Spinal cord (tissue), 9 donors: ENCODE measurements at regions not wholly inside any gene's neighbourhood (a gene's known extent, or its start where the extent isn't known, plus 50 kb on each side); places are given as distances from the start of the nearest gene placed in this dataset.

ENCODE experiments used
- DNase-seq, 6 donors: peaks; one replicate each; pipeline versions ENCODE4 v3.0.0 to v3.0.0-alpha.2; 2013 to 2015; ENCODE audit warnings: low spot score in 6 of 6, low read depth in 4 of 6
- H3K27ac ChIP-seq: one replicate; pipeline ENCODE4 v1.5.1; 2013; ENCODE audit warnings: low read depth, low read length, control low read depth
- H3K27me3 ChIP-seq: one replicate; pipeline ENCODE4 v1.6.1; 2013; ENCODE audit warnings: low read length; ENCODE audit not compliant: control insufficient read depth, insufficient read depth
- H3K36me3 ChIP-seq: one replicate; pipeline ENCODE4 v1.6.1; 2013; ENCODE audit warnings: low read length; ENCODE audit not compliant: control insufficient read depth, insufficient read depth
- H3K4me1 ChIP-seq: one replicate; pipeline ENCODE4 v1.6.1; 2013; ENCODE audit warnings: low read length; ENCODE audit not compliant: control insufficient read depth, insufficient read depth
- H3K4me3 ChIP-seq: one replicate; pipeline ENCODE4 v1.5.1; 2013; ENCODE audit warnings: low read depth, low read length, control low read depth
- H3K9me3 ChIP-seq: one replicate; pipeline ENCODE4 v1.6.1; 2013; ENCODE audit warnings: low read length; ENCODE audit not compliant: control insufficient read depth, insufficient read depth
- WGBS: methylation state at CpG from one replicate; pipeline ENCODE4 v1.1.5; 2013; ENCODE audit warnings: missing lambda C conversion rate; ENCODE audit not compliant: insufficient coverage; 5-methylcytosine and 5-hydroxymethylcytosine counted together
- donor health status: healthy.

DNA sequence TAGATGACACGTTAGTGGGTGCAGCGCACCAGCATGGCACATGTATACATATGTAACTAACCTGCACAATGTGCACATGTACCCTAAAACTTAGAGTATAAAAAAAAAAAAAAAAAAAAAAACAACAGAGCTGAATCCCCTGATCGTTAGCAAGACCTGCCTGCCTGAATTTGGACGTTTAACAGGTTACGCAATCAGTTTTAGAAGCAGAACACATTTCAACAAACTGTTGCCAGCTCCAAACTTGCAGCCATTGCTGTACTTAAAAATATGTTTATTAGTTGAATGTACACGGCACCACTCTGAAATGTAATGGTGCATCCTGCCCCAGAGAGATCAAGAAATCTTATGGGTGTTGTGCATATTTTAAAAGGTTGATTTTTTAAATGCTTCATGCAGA is 680.0 kb downstream of the TLE4 start:
- no peaks in the 10 kb centered on the region for H3K4me1 ChIP-seq
- H3K27ac ChIP-seq, result no peak overlapping the region
- H3K36me3 ChIP-seq, result no peaks in the 10 kb centered on the region
- no peak overlapping the region for H3K4me3 ChIP-seq
- WGBS, result no CpG with 5 or more reads among the region's 6 CpGs
- H3K9me3 ChIP-seq, result no peaks in the 10 kb centered on the region
- no peaks in the 10 kb centered on the region for H3K27me3 ChIP-seq
- DNase-seq, result no peak

- no peak overlapping the region for H3K27ac ChIP-seq
- no peaks in the 10 kb centered on the region for H3K36me3 ChIP-seq
- DNase-seq, result no peak
- H3K27me3 ChIP-seq, result no peaks in the 10 kb centered on the region
- H3K9me3 ChIP-seq, result peaks cover 2% of the 10 kb centered on the region
- no peak overlapping the region for H3K4me3 ChIP-seq
- H3K4me1 ChIP-seq, result no peaks in the 10 kb centered on the region
- 88% methylated on average over 1 of the region's 2 CpGs for WGBS
Observed at GRCh38 chr9:80242022-80242421, 670.3 kb downstream of the TLE4 start.

- no peak for DNase-seq
- no peaks in the 10 kb centered on the region for H3K36me3 ChIP-seq
- no peaks in the 10 kb centered on the region for H3K27me3 ChIP-seq
- H3K4me3 ChIP-seq, result no peak overlapping the region
- no peaks in the 10 kb centered on the region for H3K4me1 ChIP-seq
- no CpG with 5 or more reads among the region's 1 CpG for WGBS
- H3K9me3 ChIP-seq, result peaks cover 2% of the 10 kb centered on the region
- no peak overlapping the region for H3K27ac ChIP-seq
Observed at GRCh38 chr9:80235752-80236151, 664.0 kb downstream of the TLE4 start.

DNA sequence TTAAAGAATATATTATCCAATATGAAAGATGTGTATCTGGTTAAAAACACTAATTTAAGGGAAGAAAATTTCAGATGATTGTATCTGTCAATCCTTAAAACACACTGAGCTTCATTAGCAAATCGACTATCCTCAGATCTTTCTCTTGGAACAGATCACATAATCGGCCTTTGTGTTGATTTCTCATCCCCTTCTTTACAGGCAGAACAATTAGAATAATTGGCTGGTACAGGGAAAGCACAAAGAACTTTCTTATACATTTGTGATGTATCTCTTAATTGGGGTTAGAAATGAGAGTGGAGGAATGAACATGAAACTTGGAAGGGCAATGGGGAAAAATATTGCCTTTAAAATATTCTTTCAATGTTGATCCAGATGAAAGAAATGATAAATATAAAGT is 662.1 kb downstream of the TLE4 start:
- Histone ChIP-seq H3K36me3 (no peaks in the 10 kb centered on the region), H3K27ac (no peak overlapping the region), H3K27me3 (no peaks in the 10 kb centered on the region), H3K4me1 (no peaks in the 10 kb centered on the region), H3K4me3 (no peak overlapping the region), H3K9me3 (peaks cover 2% of the 10 kb centered on the region)
- peak in 2 of 6 donors; percentile 3 to 6 for DNase-seq
- no CpG with 5 or more reads among the region's 2 CpGs for WGBS

DNA sequence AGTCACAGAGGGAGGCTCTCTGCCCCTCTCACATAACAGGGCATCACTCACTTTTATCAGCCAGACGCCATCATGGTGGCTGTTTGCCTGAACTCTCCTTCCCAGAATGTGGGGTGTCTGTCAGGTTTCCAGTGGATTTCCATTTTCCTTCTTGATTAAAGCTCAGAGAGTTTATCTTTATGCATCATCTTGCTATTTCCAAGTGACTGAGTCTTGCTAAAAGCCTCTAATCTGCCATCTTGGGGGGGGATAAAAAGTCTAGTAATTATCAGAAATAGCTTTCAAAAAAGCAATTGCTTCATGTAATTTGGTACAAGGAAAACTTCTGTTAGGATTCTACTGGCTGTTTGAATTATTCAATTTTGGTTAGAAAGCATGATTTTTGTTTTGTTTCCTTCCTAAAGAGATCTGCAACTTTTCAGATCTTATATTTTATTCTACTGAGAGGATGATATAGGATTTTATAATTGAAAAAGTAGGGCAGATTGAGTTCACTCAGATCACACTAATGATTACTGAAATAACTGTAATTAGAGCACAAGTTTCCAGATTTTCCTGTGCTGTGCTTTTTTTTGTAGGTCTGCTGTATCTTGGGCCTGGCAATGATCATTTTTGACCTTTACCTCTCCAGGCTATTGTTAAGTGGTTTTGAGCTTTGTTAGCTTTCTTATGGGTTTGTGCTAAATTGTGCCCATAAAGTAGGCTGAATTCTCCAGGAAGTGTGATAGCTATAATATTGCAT is 661.5 kb downstream of the TLE4 start:
- no peaks in the 10 kb centered on the region for H3K27me3 ChIP-seq
- DNase-seq, result peak in 1 of 6 donors; percentile 11
- no peak overlapping the region for H3K4me3 ChIP-seq
- H3K9me3 ChIP-seq, result peaks cover 2% of the 10 kb centered on the region
- H3K27ac ChIP-seq, result no peak overlapping the region
- H3K36me3 ChIP-seq, result no peaks in the 10 kb centered on the region
- H3K4me1 ChIP-seq, result no peaks in the 10 kb centered on the region
- no CpG with 5 or more reads among the region's 1 CpG for WGBS

- Histone ChIP-seq H3K27ac (no peak overlapping the region), H3K9me3 (peaks cover 2% of the 10 kb centered on the region), H3K4me1 (no peaks in the 10 kb centered on the region), H3K4me3 (no peak overlapping the region), H3K27me3 (no peaks in the 10 kb centered on the region), H3K36me3 (no peaks in the 10 kb centered on the region)
- no peak for DNase-seq
- 88% methylated on average over 7 of the region's 7 CpGs for WGBS
Observed at GRCh38 chr9:80231318-80232236, 659.8 kb downstream of the TLE4 start.

GRCh38 chr9:80223897-80224296 is 652.1 kb downstream of the TLE4 start:
- 100% methylated on average over 1 of the region's 1 CpG for WGBS
- Histone ChIP-seq H3K36me3 (no peaks in the 10 kb centered on the region), H3K27ac (no peak overlapping the region), H3K27me3 (no peaks in the 10 kb centered on the region), H3K4me3 (no peak overlapping the region), H3K4me1 (no peaks in the 10 kb centered on the region), H3K9me3 (peaks cover 2% of the 10 kb centered on the region)
- no peak for DNase-seq

GRCh38 chr9:80222466-80223169 is 650.9 kb downstream of the TLE4 start:
- Histone ChIP-seq H3K27ac (no peak overlapping the region), H3K4me3 (no peak overlapping the region), H3K27me3 (no peaks in the 10 kb centered on the region), H3K4me1 (no peaks in the 10 kb centered on the region), H3K9me3 (no peaks in the 10 kb centered on the region), H3K36me3 (no peaks in the 10 kb centered on the region)
- WGBS, result 100% methylated on average over 1 of the region's 3 CpGs
- DNase-seq, result no peak

- no peaks in the 10 kb centered on the region for H3K36me3 ChIP-seq
- no peaks in the 10 kb centered on the region for H3K9me3 ChIP-seq
- H3K4me1 ChIP-seq, result no peaks in the 10 kb centered on the region
- DNase-seq, result peak in 1 of 6 donors; percentile 34
- no CpG with 5 or more reads among the region's 6 CpGs for WGBS
- H3K4me3 ChIP-seq, result no peak overlapping the region
- no peaks in the 10 kb centered on the region for H3K27me3 ChIP-seq
- no peak overlapping the region for H3K27ac ChIP-seq
Observed at GRCh38 chr9:80218328-80218727, 646.6 kb downstream of the TLE4 start.
